Lung (tissue), 11 donors: ENCODE measurements at regions not wholly inside any gene's neighbourhood (a gene's known extent, or its start where the extent isn't known, plus 50 kb on each side); places are given as distances from the start of the nearest gene placed in this dataset.

Experiments used
- ATAC-seq: fragments of 200-7000 bp; cut with Tn5 transposase; one replicate; pipeline ENCODE4 v1.9.1; 2020; ENCODE audit warnings: moderate number of reproducible peaks; ENCODE audit not compliant: insufficient read depth, low FRiP score
- DNase-seq, 3 donors: peaks; one replicate each; pipeline ENCODE4 v3.0.0-alpha.2; 2013 to 2017
- H3K27ac ChIP-seq, 2 donors: one replicate each; pipeline ENCODE4 v1.5.1; 2013; ENCODE audit warnings: mild to moderate bottlenecking in 2 of 2, moderate library complexity in 2 of 2, control low read depth in 1 of 2, inconsistent platforms in 1 of 2, low read depth in 1 of 2, low read length in 1 of 2
- H3K27me3 ChIP-seq, 3 donors: one replicate each; pipeline ENCODE4 v1.5.1; 2013; ENCODE audit warnings: low read length in 2 of 3; ENCODE audit not compliant: control insufficient read depth in 3 of 3, insufficient read depth in 3 of 3
- H3K36me3 ChIP-seq, 4 donors: one replicate each; pipeline ENCODE4 v1.5.1; 2013; ENCODE audit warnings: low read length in 4 of 4, mild to moderate bottlenecking in 1 of 4, moderate library complexity in 1 of 4; ENCODE audit not compliant: control insufficient read depth in 4 of 4, insufficient read depth in 4 of 4
- H3K4me1 ChIP-seq, 5 donors: one replicate each; pipeline ENCODE4 v1.5.1; 2013; ENCODE audit warnings: low read length in 5 of 5, mild to moderate bottlenecking in 2 of 5, moderate library complexity in 1 of 5; ENCODE audit not compliant: control insufficient read depth in 5 of 5, insufficient read depth in 5 of 5
- H3K4me3 ChIP-seq: one replicate; pipeline ENCODE4 v1.5.1; 2013; ENCODE audit warnings: mild to moderate bottlenecking, control low read depth, moderate library complexity
- H3K9ac ChIP-seq, 2 donors: one replicate each; pipeline ENCODE4 v1.5.1; 2013; ENCODE audit warnings: low read length in 2 of 2, control low read depth in 1 of 2; ENCODE audit not compliant: insufficient read depth in 1 of 2
- H3K9me3 ChIP-seq, 4 donors: one replicate each; pipeline ENCODE4 v1.5.1; 2013; ENCODE audit warnings: low read length in 3 of 4, mild to moderate bottlenecking in 1 of 4, moderate library complexity in 1 of 4; ENCODE audit not compliant: control insufficient read depth in 4 of 4, insufficient read depth in 3 of 4
- WGBS, 2 donors: extraction: QIAGEN DNeasy Blood & Tissue Kit; methylation state at CpG; one replicate each; pipeline ENCODE4 v1.1.7; 2013; 5-methylcytosine and 5-hydroxymethylcytosine counted together
- TF ChIP-seq, protein P1 (sequence below): IDR thresholded peaks from 2 replicates; pipeline ENCODE4 v1.5.1; 2012; ENCODE audit warnings: mild to moderate bottlenecking; ENCODE audit errors: control extremely low read depth, extremely low read depth
- donor health status: control.
- donor health status: control.
- donor health status: Bipolar disorder and iron deficiency.
- donor health status: healthy.
- donor health status: DM: yes; HTN: yes; CAD: no.

DNA sequence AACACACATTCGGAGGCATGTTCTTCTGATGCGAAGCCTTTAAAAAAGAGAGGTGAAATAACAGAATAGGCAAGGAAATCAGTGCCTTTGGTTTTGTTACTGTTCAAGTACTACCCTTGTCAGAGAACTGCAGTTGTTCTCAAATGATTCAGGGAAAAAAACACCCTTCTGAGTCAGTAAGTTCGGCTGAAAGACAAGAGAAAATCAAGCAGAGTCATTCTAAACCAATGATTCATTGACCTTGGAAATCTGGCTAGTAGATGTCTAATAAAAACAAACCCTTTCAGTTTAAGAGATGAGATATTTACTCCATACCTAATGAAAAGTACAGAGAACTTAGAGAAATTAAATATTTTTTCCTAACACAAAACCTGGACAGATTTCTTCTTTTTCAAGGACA, 72.7 kb upstream of the ABI3BP start:
- no peak overlapping the region for H3K9ac ChIP-seq
- H3K9me3 ChIP-seq: peaks cover 0 to under 1% (median 0%) of the 10 kb centered on the region in 4 donors
- DNase-seq: no peak
- peak; percentile 67 for ATAC-seq
- H3K27ac ChIP-seq: no peak overlapping the region
- 83 to 95% methylated on average over 3 of the region's 3 CpGs for WGBS, 2 donors
- H3K36me3 ChIP-seq: no peaks in the 10 kb centered on the region
- no peaks in the 10 kb centered on the region for H3K27me3 ChIP-seq
- TF ChIP-seq, protein P1, sequence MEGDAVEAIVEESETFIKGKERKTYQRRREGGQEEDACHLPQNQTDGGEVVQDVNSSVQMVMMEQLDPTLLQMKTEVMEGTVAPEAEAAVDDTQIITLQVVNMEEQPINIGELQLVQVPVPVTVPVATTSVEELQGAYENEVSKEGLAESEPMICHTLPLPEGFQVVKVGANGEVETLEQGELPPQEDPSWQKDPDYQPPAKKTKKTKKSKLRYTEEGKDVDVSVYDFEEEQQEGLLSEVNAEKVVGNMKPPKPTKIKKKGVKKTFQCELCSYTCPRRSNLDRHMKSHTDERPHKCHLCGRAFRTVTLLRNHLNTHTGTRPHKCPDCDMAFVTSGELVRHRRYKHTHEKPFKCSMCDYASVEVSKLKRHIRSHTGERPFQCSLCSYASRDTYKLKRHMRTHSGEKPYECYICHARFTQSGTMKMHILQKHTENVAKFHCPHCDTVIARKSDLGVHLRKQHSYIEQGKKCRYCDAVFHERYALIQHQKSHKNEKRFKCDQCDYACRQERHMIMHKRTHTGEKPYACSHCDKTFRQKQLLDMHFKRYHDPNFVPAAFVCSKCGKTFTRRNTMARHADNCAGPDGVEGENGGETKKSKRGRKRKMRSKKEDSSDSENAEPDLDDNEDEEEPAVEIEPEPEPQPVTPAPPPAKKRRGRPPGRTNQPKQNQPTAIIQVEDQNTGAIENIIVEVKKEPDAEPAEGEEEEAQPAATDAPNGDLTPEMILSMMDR: no peak
- no peak overlapping the region for H3K4me3 ChIP-seq
- peaks cover 0 to 14% (median 0%) of the 10 kb centered on the region in 5 donors for H3K4me1 ChIP-seq

GRCh38 chr3:101063401-101063800, 70.2 kb upstream of the ABI3BP start:
- Histone ChIP-seq H3K36me3 (no peaks in the 10 kb centered on the region), H3K9me3 (peaks cover 0 to 5% (median 0%) of the 10 kb centered on the region in 4 donors), H3K27me3 (no peaks in the 10 kb centered on the region), H3K9ac (no peak overlapping the region), H3K4me3 (no peak overlapping the region), H3K27ac (no peak overlapping the region), H3K4me1 (peaks cover 0 to 14% (median 0%) of the 10 kb centered on the region in 5 donors)
- TF ChIP-seq, protein P1: no peak
- ATAC-seq (no peak), DNase-seq (no peak)

GRCh38 chr3:101061312-101061711, 68.1 kb upstream of the ABI3BP start:
- no peak overlapping the region for H3K9ac ChIP-seq
- no peaks in the 10 kb centered on the region for H3K36me3 ChIP-seq
- TF ChIP-seq, protein P1: no peak
- 75 to 84% methylated on average over 1 of the region's 1 CpG for WGBS, 2 donors
- H3K4me1 ChIP-seq: peaks cover 0 to 9% (median 0%) of the 10 kb centered on the region in 5 donors
- H3K9me3 ChIP-seq: peaks cover 0 to 5% (median 0%) of the 10 kb centered on the region in 4 donors
- no peaks in the 10 kb centered on the region for H3K27me3 ChIP-seq
- no peak overlapping the region for H3K4me3 ChIP-seq
- DNase-seq (no peak), ATAC-seq (no peak)
- H3K27ac ChIP-seq: no peak overlapping the region

DNA sequence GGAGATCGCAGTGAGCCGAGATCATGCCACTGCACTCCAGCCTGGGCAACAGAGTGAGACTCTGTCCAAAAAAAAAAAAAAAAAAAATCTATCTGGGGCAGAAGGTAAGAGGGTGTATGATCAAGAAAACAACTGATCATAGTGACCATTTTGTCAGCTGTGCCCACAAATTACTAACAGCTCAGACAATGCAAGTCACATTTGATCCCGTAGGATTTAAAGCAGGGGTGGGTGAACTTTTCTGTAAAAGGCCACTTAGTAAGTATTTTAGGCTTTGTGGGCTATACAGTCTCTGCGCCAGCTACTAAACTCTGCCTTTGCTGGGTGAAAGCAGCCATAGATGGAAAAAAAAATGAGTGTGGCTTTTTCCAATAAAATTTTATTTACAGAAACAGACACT, 57.6 kb upstream of the ABI3BP start:
- no peak for ATAC-seq
- TF ChIP-seq, protein P1: no peak
- Histone ChIP-seq H3K9ac (no peak overlapping the region), H3K9me3 (no peaks in the 10 kb centered on the region), H3K4me1 (peaks cover 0 to 1% (median 0%) of the 10 kb centered on the region in 5 donors), H3K36me3 (no peaks in the 10 kb centered on the region), H3K27me3 (no peaks in the 10 kb centered on the region), H3K4me3 (no peak overlapping the region), H3K27ac (no peak overlapping the region)
- 98% methylated on average over 4 of the region's 4 CpGs for WGBS, 2 donors
- no peak for DNase-seq
